ENCODE measurements at regions not wholly inside any gene's neighbourhood (a gene's known extent, or its start where the extent isn't known, plus 50 kb on each side); places are given as distances from the start of the nearest gene placed in this dataset.

GRCh38 chr6:144443157-144443556 is 158.0 kb downstream of the UTRN start:
- Histone ChIP-seq H3K27ac (no peak overlapping the region), H3K4me1 (peaks cover 3% of the 10 kb centered on the region), H3K4me3 (no peak overlapping the region), H3K9me3 (no peaks in the 10 kb centered on the region), H3K27me3 (no peaks in the 10 kb centered on the region), H3K36me3 (replicated peaks in 1 of 2; ENCODE audit: insufficient read depth in 1 of 2, low read depth in 2 of 2) (peaks cover 21 to 36% of the 10 kb centered on the region in 2 donors)
- intact Hi-C loops (cut with DNase I): no loop called here
- 44 to 51% methylated on average over 2 of the region's 2 CpGs for WGBS, 2 donors
- DNase-seq (no peak), ATAC-seq (no peak)
- TF ChIP-seq POLR2A (IDR thresholded peaks at IDR 0.05) (no peak), CTCF (IDR thresholded peaks at IDR 0.05) (no peak)

- DNase-seq (no peak), ATAC-seq (no peak)
- no peak for TF ChIP-seq CTCF (IDR thresholded peaks at IDR 0.05)
- TF ChIP-seq POLR2A (IDR thresholded peaks at IDR 0.05): no peak
- Histone ChIP-seq H3K4me1 (no peaks in the 10 kb centered on the region), H3K27ac (no peak overlapping the region), H3K27me3 (no peaks in the 10 kb centered on the region), H3K4me3 (no peak overlapping the region), H3K36me3 (replicated peaks in 1 of 2; ENCODE audit: insufficient read depth in 1 of 2, low read depth in 2 of 2) (peaks cover 0 to 26% of the 10 kb centered on the region in 2 donors), H3K9me3 (no peaks in the 10 kb centered on the region)
- WGBS, 2 donors: 85 to 97% methylated on average over 1 of the region's 1 CpG
- intact Hi-C loops (cut with DNase I): no loop called here
Measured at GRCh38 chr6:144447472-144447871, 162.3 kb downstream of the UTRN start.

GRCh38 chr6:144449218-144449617 is 164.1 kb downstream of the UTRN start:
- no peaks in the 10 kb centered on the region for H3K4me1 ChIP-seq
- no peaks in the 10 kb centered on the region for H3K27me3 ChIP-seq
- no peak overlapping the region for H3K27ac ChIP-seq
- DNase-seq (no peak), ATAC-seq (no peak)
- intact Hi-C loops (cut with DNase I): no loop called here
- no peak for TF ChIP-seq CTCF (IDR thresholded peaks at IDR 0.05)
- TF ChIP-seq POLR2A (IDR thresholded peaks at IDR 0.05): no peak
- no peak overlapping the region for H3K4me3 ChIP-seq
- H3K36me3 ChIP-seq (replicated peaks in 1 of 2; ENCODE audit: insufficient read depth in 1 of 2, low read depth in 2 of 2): peaks cover 0 to 24% of the 10 kb centered on the region in 2 donors
- no peaks in the 10 kb centered on the region for H3K9me3 ChIP-seq
- 85 to 89% methylated on average over 7 of the region's 7 CpGs for WGBS, 2 donors

- no peaks in the 10 kb centered on the region for H3K9me3 ChIP-seq
- H3K4me3 ChIP-seq: no peak overlapping the region
- H3K4me1 ChIP-seq: no peaks in the 10 kb centered on the region
- peaks cover 0 to 22% of the 10 kb centered on the region in 2 donors for H3K36me3 ChIP-seq (replicated peaks in 1 of 2; ENCODE audit: insufficient read depth in 1 of 2, low read depth in 2 of 2)
- intact Hi-C loops (cut with DNase I): no loop called here
- no peak overlapping the region for H3K27ac ChIP-seq
- WGBS, 2 donors: 85 to 93% methylated on average over 8 of the region's 8 CpGs
- ATAC-seq (no peak), DNase-seq (no peak)
- H3K27me3 ChIP-seq: no peaks in the 10 kb centered on the region
- no peak for TF ChIP-seq POLR2A (IDR thresholded peaks at IDR 0.05)
- TF ChIP-seq CTCF (IDR thresholded peaks at IDR 0.05): no peak
Measured at GRCh38 chr6:144449911-144450597, 164.9 kb downstream of the UTRN start.
